ENCODE measurements at regions not wholly inside any gene's neighbourhood (a gene's known extent, or its start where the extent isn't known, plus 50 kb on each side); places are given as distances from the start of the nearest gene placed in this dataset.

GRCh38 chr3:53425936-53426335 lies 68.5 kb upstream of the CACNA1D start:
- Histone ChIP-seq H3K9me3 (ENCODE audit: control insufficient read depth, insufficient read depth, low read length) (no peaks in the 10 kb centered on the region), H2BK120ac (ENCODE audit: low read depth, low read length) (no peak overlapping the region), H3K27me3 (ENCODE audit: control insufficient read depth, insufficient read depth, low read length) (no peaks in the 10 kb centered on the region), H3K56ac (ENCODE audit: extremely low read depth, insufficient read depth, low read length) (no peak overlapping the region), H4K8ac (ENCODE audit: low read depth in 2 of 2, low read length in 2 of 2) (no peak overlapping the region), H3K36me3 (ENCODE audit: control insufficient read depth, insufficient read depth, low read length) (no peaks in the 10 kb centered on the region), H4K5ac (ENCODE audit: low read depth, low read length) (no peak overlapping the region), H3K4me1 (ENCODE audit: control insufficient read depth, insufficient read depth, low read length) (no peaks in the 10 kb centered on the region), H3K4ac (ENCODE audit: low read depth, low read length) (no peak overlapping the region), H2AK5ac (ENCODE audit: low read depth, low read length) (no peak overlapping the region), H3K9ac (ENCODE audit: low read depth, low read length) (no peak overlapping the region), H2AK9ac (replicated peaks; ENCODE audit: low read depth, low read length, poor library complexity) (no peak overlapping the region), H2BK5ac (ENCODE audit: low read depth, low read length, poor library complexity, severe bottlenecking) (no peak overlapping the region), H2BK20ac (ENCODE audit: low read depth, low read length) (no peak overlapping the region), H2AFZ (replicated peaks; ENCODE audit: low read length, poor library complexity) (no peak overlapping the region), H3K14ac (replicated peaks; ENCODE audit: low read depth, low read length) (no peak overlapping the region), H3K4me2 (ENCODE audit: low read depth, low read length) (no peak overlapping the region), H3K4me3 (ENCODE audit: insufficient read depth, low read depth, low read length) (no peak overlapping the region), H4K20me1 (ENCODE audit: insufficient read depth, low read length) (no peaks in the 10 kb centered on the region), H3K18ac (ENCODE audit: low read depth, low read length) (no peak overlapping the region), H3K27ac (ENCODE audit: insufficient read depth, low read length) (no peak overlapping the region), H3K9me1 (ENCODE audit: insufficient read depth, low read length) (no peaks in the 10 kb centered on the region), H3K79me1 (ENCODE audit: low read depth in 1 of 2, low read length in 2 of 2) (no peaks in the 10 kb centered on the region), H4K91ac (ENCODE audit: insufficient read depth, low read depth, low read length) (no peak overlapping the region), H3K23ac (ENCODE audit: low read depth, low read length) (no peak overlapping the region), H2BK15ac (ENCODE audit: low read depth, low read length) (no peak overlapping the region)
- BruUV-seq (replicated peaks) = no TSS peak
- CTCF ChIA-PET = no interaction called here
- POLR2A ChIA-PET (ENCODE audit: unreplicated experiment) = no interaction called here
- no peak for ATAC-seq (ENCODE audit: low read depth)
- in situ Hi-C loops (cut with MboI; ENCODE audit: low sequenced_read_pairs) = no loop called here
- dilution Hi-C loops (cut with HindIII; ENCODE audit: low sequenced_read_pairs, unreplicated experiment) = no loop called here
- WGBS, 2 experiments (ENCODE audit: extremely low coverage in 2 of 2, insufficient read length in 1 of 2) = no CpG with 5 or more reads among the region's 2 CpGs
- intact Hi-C loops (cut with micrococcal nuclease) = no loop called here
- no peak for DNase-seq
- TF ChIP-seq NFE2L2 (IDR thresholded peaks at IDR 0.05; ENCODE audit: low read depth, low read length) = no peak
- no peak for TF ChIP-seq MAZ (IDR thresholded peaks at IDR 0.05; ENCODE audit: borderline replicate concordance, low read depth, low read length)
